GM21529 (cell line): ENCODE measurements at regions not wholly inside any gene's neighbourhood (a gene's known extent, or its start where the extent isn't known, plus 50 kb on each side); places are given as distances from the start of the nearest gene placed in this dataset.

Experiments used
- ATAC-seq: cut with Tn5 transposase; IDR thresholded peaks from one replicate; pipeline ENCODE4 v1.9.1; 2021; ENCODE audit not compliant: unreplicated experiment

- no peak for ATAC-seq
Observed at GRCh38 chr22:22417495-22418162, 90.9 kb downstream of the ZNF280B start.

GRCh38 chr22:22418163-22418549 lies 90.4 kb downstream of the ZNF280B start:
- no peak for ATAC-seq

- no peak for ATAC-seq
Observed at GRCh38 chr22:22418957-22419356, 89.6 kb downstream of the ZNF280B start.

GRCh38 chr22:22420580-22420979 lies 88.0 kb downstream of the ZNF280B start:
- ATAC-seq: no peak

- no peak for ATAC-seq
Observed at GRCh38 chr22:22421392-22421791, 87.2 kb downstream of the ZNF280B start.

GRCh38 chr22:22422629-22423112 lies 85.9 kb downstream of the ZNF280B start:
- ATAC-seq: peak; percentile 97

GRCh38 chr22:22423681-22424080 lies 84.9 kb downstream of the ZNF280B start:
- no peak for ATAC-seq

GRCh38 chr22:22424210-22424800 lies 84.2 kb downstream of the ZNF280B start:
- no peak for ATAC-seq

- ATAC-seq: no peak
Observed at GRCh38 chr22:22424956-22425355, 83.6 kb downstream of the ZNF280B start.

GRCh38 chr22:22425356-22425755 lies 83.2 kb downstream of the ZNF280B start:
- no peak for ATAC-seq

GRCh38 chr22:22425783-22426624 lies 82.5 kb downstream of the ZNF280B start:
- ATAC-seq: no peak

GRCh38 chr22:22427542-22428065 lies 80.9 kb downstream of the ZNF280B start:
- ATAC-seq: no peak

GRCh38 chr22:22428222-22429098 lies 80.1 kb downstream of the ZNF280B start:
- ATAC-seq: no peak

GRCh38 chr22:22429369-22430108 lies 79.0 kb downstream of the ZNF280B start:
- no peak for ATAC-seq

GRCh38 chr22:22430111-22430820 lies 78.3 kb downstream of the ZNF280B start:
- no peak for ATAC-seq

- no peak for ATAC-seq
Observed at GRCh38 chr22:22431271-22432220, 77.0 kb downstream of the ZNF280B start.

GRCh38 chr22:22432479-22432878 lies 76.1 kb downstream of the ZNF280B start:
- no peak for ATAC-seq

GRCh38 chr22:22432937-22433336 lies 75.6 kb downstream of the ZNF280B start:
- no peak for ATAC-seq
